Smooth muscle cell (in vitro differentiated cells): ENCODE measurements at regions not wholly inside any gene's neighbourhood (a gene's known extent, or its start where the extent isn't known, plus 50 kb on each side); places are given as distances from the start of the nearest gene placed in this dataset.

Experiments
- DNase-seq: peaks from one replicate; lab custom pipeline; 2025; ENCODE audit not compliant: unreplicated experiment; lab: John Stamatoyannopoulos, UW
- H2AFZ ChIP-seq: fragments of 200-600 bp; sonication (generic); 2 replicates; pipeline ENCODE4 v1.6.0; 2016; ENCODE audit warnings: antibody characterized with exemption, low read depth, mild to moderate bottlenecking
- H3F3A ChIP-seq: fragments of 200-600 bp; sonication (generic); 2 replicates; pipeline ENCODE4 v1.6.0; 2017; ENCODE audit warnings: antibody characterized with exemption, low read depth
- H3K27ac ChIP-seq: fragments of 200-600 bp; sonication (generic); 2 replicates; pipeline ENCODE4 v1.5.1; 2016; ENCODE audit warnings: low read depth, mild to moderate bottlenecking
- H3K27me3 ChIP-seq: fragments of 200-600 bp; sonication (generic); 2 replicates; pipeline ENCODE4 v1.6.1; 2016; ENCODE audit warnings: low read depth, mild to moderate bottlenecking
- H3K36me3 ChIP-seq: fragments of 200-600 bp; sonication (generic); 2 replicates; pipeline ENCODE4 v1.5.1; 2016; ENCODE audit warnings: low read depth
- H3K4me1 ChIP-seq: fragments of 200-600 bp; sonication (generic); 2 replicates; pipeline ENCODE4 v1.5.1; 2016; ENCODE audit warnings: low read depth
- H3K4me2 ChIP-seq: fragments of 200-600 bp; sonication (generic); 2 replicates; pipeline ENCODE4 v1.6.0; 2016; ENCODE audit warnings: mild to moderate bottlenecking
- H3K4me3 ChIP-seq: fragments of 200-600 bp; sonication (generic); 2 replicates; pipeline ENCODE4 v1.5.1; 2016; ENCODE audit warnings: mild to moderate bottlenecking
- H3K79me2 ChIP-seq: fragments of 200-600 bp; sonication (generic); 2 replicates; pipeline ENCODE4 v1.6.0; 2016; ENCODE audit warnings: low read depth, mild to moderate bottlenecking
- H3K9ac ChIP-seq: fragments of 200-600 bp; sonication (generic); 2 replicates; pipeline ENCODE4 v1.6.0; 2016; ENCODE audit warnings: low read depth
- H3K9me3 ChIP-seq: fragments of 200-600 bp; sonication (generic); replicated peaks from 2 replicates; pipeline ENCODE4 v1.5.1; 2016; ENCODE audit warnings: low read depth
- H4K20me1 ChIP-seq: fragments of 200-600 bp; sonication (generic); 2 replicates; pipeline ENCODE4 v1.6.0; 2016; ENCODE audit warnings: low read depth
- CTCF ChIP-seq: fragments of 200-600 bp; sonication (generic); IDR thresholded peaks from 2 replicates; pipeline ENCODE4 v1.5.1; 2017; ENCODE audit warnings: borderline replicate concordance, mild to moderate bottlenecking, antibody characterized with exemption; ENCODE audit not compliant: insufficient read depth, poor library complexity, severe bottlenecking
- WGBS: methylation state at CpG from one replicate; pipeline ENCODE4 v1.1.7; 2016; ENCODE audit warnings: low lambda C conversion rate; 5-methylcytosine and 5-hydroxymethylcytosine counted together

DNA sequence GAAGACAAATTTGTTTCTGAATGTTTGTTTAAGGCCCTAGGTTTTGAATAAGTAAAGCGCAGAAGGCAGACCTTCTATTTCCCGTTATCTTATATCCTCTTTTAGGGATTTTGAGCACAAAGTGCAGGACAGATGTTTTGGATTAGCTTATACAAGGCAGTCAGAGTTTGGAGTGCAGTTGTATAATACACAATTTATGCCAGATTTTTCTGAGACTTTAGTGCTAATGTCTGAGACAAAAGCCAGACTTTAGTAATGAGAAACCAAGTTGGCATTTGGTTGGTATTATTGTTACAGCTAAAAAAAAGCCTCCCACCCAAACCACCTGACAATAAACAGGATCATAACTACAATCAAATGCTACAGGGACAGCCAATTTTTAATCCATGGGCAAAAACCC, 309.9 kb upstream of the SATB1 start:
- WGBS: 62% methylated on average over 2 of the region's 2 CpGs
- H3F3A ChIP-seq: no peaks in the 10 kb centered on the region
- no peak for TF ChIP-seq CTCF
- no peak overlapping the region for H3K27ac ChIP-seq
- H3K4me1 ChIP-seq: peaks cover 9% of the 10 kb centered on the region
- H4K20me1 ChIP-seq: no peaks in the 10 kb centered on the region
- H3K9ac ChIP-seq: no peak overlapping the region
- DNase-seq: no peak
- no peak overlapping the region for H3K4me2 ChIP-seq
- no peaks in the 10 kb centered on the region for H3K36me3 ChIP-seq
- H2AFZ ChIP-seq: no peak overlapping the region
- H3K4me3 ChIP-seq: no peak overlapping the region
- H3K27me3 ChIP-seq: no peaks in the 10 kb centered on the region
- no peaks in the 10 kb centered on the region for H3K79me2 ChIP-seq
- no peaks in the 10 kb centered on the region for H3K9me3 ChIP-seq

DNA sequence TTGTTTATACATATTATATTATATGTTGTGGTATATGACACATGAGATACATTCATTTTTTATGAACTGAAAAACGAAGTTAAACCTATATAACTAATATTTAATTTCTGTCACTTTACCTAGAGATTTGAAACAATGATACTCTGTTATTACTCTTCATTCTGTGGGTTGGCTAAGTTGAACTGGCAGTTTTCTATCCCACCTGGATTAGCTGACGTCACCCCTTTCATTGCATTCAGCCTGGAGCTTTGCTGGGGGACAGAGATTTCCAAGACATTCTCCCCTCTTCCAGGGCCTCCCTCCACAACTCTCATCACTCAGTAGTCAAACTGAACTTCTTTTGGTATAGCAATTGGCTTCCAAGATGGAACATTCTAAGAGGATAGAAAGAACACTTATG, 309.2 kb upstream of the SATB1 start:
- no peak overlapping the region for H3K4me2 ChIP-seq
- H2AFZ ChIP-seq: no peak overlapping the region
- WGBS: 84% methylated on average over 2 of the region's 2 CpGs

GRCh38 chr3:18732474-18732873, 307.3 kb upstream of the SATB1 start:
- no peak overlapping the region for H3K27ac ChIP-seq
- no peaks in the 10 kb centered on the region for H4K20me1 ChIP-seq
- no peak overlapping the region for H3K4me2 ChIP-seq
- H3K4me3 ChIP-seq: no peak overlapping the region
- H3K4me1 ChIP-seq: peaks cover 11% of the 10 kb centered on the region
- DNase-seq: no peak
- WGBS: 92% methylated on average over 1 of the region's 1 CpG
- no peaks in the 10 kb centered on the region for H3K9me3 ChIP-seq
- no peaks in the 10 kb centered on the region for H3K79me2 ChIP-seq
- no peak overlapping the region for H2AFZ ChIP-seq
- no peak overlapping the region for H3K9ac ChIP-seq
- no peak for TF ChIP-seq CTCF
- no peaks in the 10 kb centered on the region for H3K27me3 ChIP-seq
- H3K36me3 ChIP-seq: no peaks in the 10 kb centered on the region
- no peaks in the 10 kb centered on the region for H3F3A ChIP-seq

More for the DNA sequence above, 309.2 kb upstream of the SATB1 start:
- DNase-seq: no peak
- Histone ChIP-seq H3K79me2 (no peaks in the 10 kb centered on the region), H4K20me1 (no peaks in the 10 kb centered on the region), H3F3A (no peaks in the 10 kb centered on the region), H3K4me1 (peaks cover 11% of the 10 kb centered on the region), H3K36me3 (no peaks in the 10 kb centered on the region), H3K9me3 (no peaks in the 10 kb centered on the region), H3K4me3 (no peak overlapping the region), H3K27ac (no peak overlapping the region), H3K27me3 (no peaks in the 10 kb centered on the region), H3K9ac (no peak overlapping the region)
- TF ChIP-seq CTCF: no peak

DNA sequence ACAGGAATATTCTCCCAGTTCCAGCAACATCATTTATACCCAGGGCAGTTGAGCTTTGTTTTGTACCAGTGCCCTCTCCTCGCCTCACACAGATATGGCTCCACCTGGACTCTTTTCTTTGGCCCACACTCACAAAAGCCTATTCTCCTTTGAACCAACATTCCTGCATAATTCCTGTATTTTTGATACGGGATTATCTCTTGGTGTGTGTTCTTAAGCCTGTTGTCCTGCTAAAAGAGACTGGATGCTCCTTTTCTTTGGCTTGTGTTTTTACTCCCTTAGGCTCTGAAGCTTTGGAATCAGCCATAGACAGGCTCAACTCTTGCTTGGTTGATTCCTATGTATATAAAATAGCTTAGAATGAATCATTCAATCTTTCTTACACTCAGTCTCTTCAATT, 305.4 kb upstream of the SATB1 start:
- 88% methylated on average over 2 of the region's 2 CpGs for WGBS
- H3K9ac ChIP-seq: no peak overlapping the region
- no peak overlapping the region for H2AFZ ChIP-seq
- H3K27ac ChIP-seq: no peak overlapping the region
- H3K4me2 ChIP-seq: no peak overlapping the region
- no peak overlapping the region for H3K4me3 ChIP-seq
- no peaks in the 10 kb centered on the region for H4K20me1 ChIP-seq
- peaks cover 11% of the 10 kb centered on the region for H3K4me1 ChIP-seq
- no peak for DNase-seq
- no peaks in the 10 kb centered on the region for H3K9me3 ChIP-seq
- H3F3A ChIP-seq: no peaks in the 10 kb centered on the region
- no peaks in the 10 kb centered on the region for H3K79me2 ChIP-seq
- no peaks in the 10 kb centered on the region for H3K27me3 ChIP-seq
- no peak for TF ChIP-seq CTCF
- no peaks in the 10 kb centered on the region for H3K36me3 ChIP-seq
